GM19351 (cell line): ENCODE measurements at regions not wholly inside any gene's neighbourhood (a gene's known extent, or its start where the extent isn't known, plus 50 kb on each side); places are given as distances from the start of the nearest gene placed in this dataset.

ENCODE experiments used
- ATAC-seq: cut with Tn5 transposase; IDR thresholded peaks from one replicate; pipeline ENCODE4 v1.9.1; 2021; ENCODE audit warnings: mild to moderate bottlenecking, moderate library complexity; ENCODE audit not compliant: unreplicated experiment

DNA sequence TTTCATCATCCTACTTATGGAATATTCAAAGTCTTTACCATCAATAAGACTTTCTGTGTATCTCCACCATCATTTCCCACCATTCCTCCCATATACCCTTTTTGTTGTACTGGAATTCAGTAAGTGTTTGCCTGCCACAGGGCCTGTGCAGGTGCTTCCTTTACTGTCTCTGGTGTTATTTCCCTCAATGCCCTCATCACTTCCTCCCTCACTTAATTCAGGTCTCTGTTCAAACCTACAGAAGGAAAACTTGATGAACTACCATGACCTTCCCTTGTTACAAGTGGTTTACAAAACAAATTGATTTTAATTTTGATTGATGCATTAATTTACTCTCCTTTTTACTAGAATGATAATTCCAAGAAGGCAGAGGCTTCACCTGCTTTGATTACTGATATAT lies 159.5 kb upstream of the FAT4 start:
- no peak for ATAC-seq

DNA sequence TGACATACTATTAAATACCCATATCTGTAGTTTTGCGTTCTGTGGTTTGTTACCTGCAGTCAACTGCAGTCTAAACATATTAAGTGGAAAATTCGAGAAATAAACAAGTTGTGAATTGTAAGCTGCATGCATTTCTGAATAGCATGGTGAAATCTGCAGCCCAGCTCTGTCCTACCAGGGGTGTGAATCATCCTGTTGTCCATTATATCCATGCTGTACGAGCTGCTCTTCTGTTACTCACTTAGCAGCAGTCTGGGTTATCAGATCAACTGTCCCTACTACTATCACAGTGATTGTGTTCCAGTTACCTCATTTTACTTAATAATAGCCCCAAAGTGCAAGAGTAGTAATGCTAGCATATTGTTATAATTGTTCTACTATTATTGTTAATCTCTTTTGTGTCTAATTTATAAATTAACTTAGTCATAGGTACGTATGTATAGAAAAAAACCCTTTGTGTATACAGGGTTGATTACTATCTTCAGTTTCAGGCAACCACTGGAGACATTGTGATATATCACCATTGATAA lies 173.7 kb upstream of the FAT4 start:
- ATAC-seq = no peak

DNA sequence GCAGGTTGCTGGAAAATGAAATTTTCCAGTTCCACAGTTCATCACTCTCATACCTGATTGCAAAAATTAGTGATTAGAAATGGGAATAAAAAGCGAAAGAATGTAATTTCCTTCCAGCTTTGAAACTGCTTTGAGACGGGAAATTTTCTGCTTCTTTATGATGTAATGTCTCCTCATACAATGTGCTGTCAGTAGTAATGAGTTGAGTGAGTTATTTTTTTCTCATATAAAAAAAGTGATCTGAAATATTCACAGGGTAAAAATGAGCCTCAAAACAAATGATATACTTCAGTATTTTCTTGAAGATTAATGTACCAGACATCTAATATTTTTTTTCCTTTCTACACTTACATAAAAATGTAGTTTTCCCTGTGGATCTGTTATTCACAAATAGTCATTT lies 179.1 kb upstream of the FAT4 start:
- no peak for ATAC-seq

DNA sequence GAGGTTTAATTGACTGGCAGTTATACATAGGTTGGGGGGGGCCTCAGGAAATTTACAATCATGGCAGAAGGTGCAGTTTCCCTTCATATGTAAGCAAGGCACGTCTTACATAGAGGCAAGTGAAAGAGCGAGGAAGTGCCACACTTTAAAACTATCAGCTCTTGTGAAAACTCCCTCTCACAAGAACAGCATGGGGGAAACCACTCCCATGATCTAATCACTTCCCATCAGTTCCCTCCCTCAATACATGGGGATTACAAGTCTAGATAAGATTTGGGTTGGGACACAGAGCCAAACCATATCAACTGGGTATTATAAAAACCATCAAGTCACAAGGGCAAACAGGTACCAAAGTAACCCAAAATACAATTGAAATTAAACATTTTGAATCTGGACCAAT lies 182.0 kb upstream of the FAT4 start:
- ATAC-seq = no peak

DNA sequence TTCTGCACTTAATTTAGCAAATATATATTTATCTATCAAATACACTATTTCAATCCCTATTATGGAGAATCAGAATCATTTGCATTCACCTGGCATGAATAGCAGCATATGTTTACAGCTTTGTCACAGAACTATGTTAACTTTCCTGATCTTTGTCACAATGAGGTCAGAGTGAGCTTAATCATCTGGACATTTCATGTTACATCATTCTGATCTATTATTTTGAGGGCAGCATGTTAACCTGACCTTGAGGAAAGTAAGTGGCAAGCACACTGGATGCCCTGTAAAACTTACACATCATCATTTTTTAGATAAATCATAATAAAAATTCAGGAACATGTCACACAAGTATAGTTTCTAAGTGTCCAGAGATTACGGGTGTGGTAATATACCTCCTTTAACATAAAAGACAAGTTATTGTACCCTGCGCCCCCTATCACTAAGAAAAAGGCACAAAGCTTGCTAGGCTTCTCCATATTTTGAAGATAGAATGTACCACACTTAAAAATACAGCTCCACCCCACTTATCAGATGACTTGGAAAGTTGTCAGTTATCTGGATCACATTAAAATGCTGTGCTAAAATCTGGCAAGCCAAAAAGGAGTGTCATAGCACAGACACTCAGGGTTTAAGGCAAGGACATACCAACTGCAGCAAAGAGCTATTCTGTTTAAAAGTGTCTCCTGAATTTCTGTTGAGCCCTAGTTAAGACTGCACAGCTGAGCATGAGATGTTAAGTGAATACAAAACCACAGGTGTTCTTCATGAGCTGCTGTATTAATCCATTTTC lies 182.7 kb upstream of the FAT4 start:
- no peak for ATAC-seq

DNA sequence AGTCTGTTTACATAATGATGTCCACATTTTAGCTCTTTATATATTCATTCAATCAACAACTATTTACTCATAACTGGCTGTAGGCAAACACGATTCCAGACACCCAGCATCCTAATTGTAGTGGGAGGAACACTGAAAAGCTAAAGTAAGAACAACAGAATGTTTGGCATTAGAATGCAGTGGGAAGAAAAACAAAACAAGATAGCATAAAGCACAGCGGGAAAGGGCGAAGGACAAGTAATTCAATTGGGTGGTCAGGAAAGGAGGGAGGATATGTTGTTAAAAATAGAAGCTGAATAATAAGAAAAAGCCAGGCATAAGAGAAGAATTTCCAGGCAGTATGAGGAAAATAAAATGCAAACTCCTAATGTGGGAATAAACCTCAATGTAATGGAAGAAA lies 189.5 kb upstream of the FAT4 start:
- ATAC-seq = no peak

DNA sequence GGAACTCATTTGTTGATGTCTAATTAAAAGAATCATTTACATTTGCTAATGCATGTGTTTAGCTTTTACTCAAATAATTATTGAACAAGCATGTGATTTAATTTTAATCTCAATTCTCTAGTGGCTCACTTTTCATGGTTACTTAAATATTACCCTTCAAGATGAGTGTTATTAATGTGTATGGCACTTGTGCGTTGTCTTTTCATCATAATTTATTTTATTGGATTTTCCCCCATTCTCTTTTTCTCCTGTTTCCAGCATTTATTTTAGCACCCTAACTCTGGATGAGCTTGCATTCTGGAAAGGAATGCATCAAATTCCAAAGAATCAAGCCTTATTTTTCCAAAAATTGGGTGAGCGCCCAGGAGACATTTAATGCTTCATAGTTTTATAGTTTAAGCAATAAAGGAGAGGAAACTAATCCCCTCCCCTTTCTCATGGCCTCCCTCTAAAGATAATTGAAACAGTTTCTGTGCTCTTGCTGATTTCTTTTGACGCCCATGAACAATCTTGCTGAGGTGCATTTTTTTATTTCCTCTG lies 191.1 kb upstream of the FAT4 start:
- no peak for ATAC-seq

DNA sequence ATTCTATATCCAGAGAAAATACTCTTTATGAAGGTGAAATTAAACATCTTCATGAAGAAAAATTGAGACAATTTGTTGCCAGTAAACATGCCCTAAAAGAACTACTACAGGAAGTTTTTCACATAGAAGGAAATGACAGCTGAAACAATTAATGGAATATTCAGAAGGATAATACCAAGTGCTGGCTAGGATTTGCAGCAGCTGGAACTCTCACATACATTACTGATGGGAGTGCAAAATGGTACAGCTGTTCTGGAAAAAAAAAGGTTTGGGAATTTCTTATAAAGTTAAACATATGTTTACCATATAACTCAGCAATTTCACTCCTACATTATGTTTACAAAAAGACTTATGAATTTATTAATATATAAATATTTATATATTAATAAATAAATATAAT lies 193.2 kb upstream of the FAT4 start:
- no peak for ATAC-seq

DNA sequence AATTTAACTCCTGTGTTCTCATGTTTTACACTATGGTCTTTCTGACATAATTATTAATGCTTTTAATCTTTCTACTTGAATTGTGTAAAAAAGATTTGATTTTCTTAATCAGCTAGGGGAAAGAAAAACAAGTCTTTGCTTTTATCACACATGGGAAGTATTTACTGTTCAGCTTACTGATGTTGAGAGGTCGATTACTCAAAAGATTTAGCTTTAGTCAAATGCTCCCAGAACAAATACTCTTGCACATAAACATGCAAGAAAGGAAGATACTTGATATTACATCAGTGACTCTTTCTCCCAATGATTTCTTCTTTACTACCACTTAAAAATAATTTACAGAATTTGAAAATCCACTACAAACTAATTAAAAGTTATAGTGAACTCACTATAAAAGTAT lies 198.3 kb upstream of the FAT4 start:
- no peak for ATAC-seq

DNA sequence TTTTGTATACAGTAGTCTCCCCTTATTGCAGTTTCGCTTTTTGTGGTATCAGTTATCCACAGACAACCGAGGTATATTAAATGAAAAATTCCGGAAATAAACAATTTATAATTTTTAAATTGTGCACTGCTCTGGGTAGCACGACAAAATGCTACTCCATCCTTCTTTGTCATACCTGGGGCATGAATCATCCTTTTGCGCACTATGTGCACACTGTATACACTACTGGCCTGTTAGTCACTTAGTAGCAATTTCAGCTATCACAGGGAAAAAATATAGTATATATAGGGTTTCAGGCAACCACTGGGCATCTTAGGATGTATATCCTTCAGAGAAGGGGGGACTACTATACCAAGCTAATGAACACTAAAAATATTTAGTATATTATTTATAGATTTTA lies 198.8 kb upstream of the FAT4 start:
- no peak for ATAC-seq

DNA sequence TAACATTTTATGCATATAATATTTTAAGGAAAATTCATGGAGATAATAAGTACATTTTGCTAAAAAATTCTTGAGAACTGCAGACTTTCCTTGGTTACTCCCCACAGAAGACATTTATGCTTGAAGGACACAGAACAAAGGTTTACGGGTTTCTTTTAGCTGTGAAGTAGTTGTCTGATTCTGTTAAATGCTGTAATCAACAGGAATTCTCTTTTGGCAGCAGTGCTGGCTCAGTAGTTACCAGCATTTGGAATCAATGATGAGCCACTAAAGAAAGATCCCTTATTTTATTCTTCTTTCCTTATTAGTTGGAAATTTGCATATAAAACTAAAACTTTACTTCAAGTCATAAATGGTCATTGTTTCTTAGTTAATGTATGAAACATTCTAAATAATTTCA lies 199.3 kb upstream of the FAT4 start:
- no peak for ATAC-seq

DNA sequence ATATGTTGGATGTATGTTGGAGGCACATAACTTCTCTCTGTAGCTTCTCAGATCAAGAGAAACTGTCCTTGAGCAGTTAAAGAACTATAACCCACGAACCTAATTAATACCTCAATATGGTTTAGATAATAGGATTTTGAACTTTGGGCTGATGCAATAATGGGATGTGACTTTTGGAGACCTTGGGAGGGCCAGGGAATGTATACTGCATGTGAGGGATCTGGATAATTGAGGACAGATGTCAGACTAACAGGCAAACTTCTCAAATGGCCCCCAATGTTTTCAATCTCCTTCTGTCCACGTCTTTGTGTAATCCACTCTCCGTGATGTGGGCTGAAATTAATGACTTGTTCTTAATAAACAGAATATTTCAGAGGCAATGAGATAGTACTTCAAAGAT lies 202.2 kb upstream of the FAT4 start:
- ATAC-seq = no peak

DNA sequence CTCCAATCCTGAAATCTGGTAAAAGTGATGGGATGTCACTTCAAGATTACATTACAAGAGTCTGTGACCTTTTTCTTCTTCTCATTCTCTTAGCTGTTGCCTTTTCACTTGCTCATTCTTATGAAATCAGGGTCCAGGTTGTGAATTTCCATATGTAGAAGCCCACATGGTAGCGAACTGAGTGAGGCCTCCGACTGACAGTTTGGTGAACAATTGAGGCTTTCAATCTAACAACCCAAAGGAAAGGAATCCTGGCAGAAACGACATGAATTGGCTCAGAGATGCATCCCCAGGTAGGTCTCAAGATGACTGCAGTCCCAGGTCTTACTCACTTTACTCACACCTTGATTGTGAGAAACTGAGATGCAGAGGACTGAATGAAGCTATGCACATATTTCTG lies 203.4 kb upstream of the FAT4 start:
- no peak for ATAC-seq

DNA sequence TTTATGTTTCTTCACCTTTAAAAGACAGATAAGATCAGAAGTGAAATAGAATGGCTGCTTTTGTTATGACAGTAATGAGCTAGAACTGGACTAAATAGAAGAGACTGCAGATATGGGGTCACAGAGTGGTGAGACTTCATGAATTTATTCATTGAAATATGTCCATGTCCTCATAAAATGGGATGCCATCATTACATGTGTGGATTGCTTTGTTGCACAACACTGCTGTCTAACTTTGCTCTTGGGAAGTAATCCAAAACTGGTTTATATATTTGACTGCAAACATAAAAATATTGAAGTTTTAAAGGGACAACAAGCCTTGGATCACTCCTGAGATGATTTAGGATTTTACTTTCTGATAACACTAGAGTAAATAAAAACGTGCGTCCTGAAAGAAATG lies 209.2 kb upstream of the FAT4 start:
- ATAC-seq = no peak

DNA sequence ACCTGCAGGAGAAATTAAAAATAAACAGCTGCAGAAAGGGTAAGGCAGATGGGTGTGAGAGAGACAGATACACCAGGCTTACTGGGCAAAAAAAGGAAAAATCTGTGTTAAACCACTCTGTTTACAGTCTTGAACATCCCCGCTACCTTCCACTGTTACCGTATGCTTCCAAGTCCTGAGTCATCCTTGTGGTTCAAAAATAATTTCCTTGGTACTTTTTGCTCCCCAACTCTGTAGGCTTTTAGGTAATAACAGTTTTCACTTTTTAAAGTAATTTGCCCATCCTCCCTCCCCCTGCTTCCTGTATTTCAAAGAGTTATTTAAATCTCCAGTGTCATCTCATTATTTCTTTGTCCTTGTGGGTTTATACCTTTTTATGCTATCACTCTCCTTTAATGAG lies 210.1 kb upstream of the FAT4 start:
- ATAC-seq = no peak

DNA sequence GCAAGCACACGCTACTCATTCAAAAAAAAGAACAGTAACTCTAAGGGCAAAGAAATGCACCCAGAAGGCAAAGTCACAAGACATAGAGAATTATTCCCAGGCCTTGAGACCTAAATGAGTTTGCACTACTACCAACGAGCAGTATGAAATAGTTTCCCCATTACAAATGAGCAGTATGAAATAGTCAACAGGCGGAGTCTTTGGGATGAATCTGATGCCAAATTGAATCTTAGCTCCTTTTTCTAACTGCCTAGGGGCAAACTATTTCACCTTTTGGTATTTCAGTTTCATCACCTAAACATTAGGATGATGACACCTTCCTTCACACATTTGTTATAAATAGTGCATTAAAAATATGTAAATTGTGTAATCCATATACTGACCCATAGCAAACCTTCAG lies 213.0 kb upstream of the FAT4 start:
- ATAC-seq = no peak

DNA sequence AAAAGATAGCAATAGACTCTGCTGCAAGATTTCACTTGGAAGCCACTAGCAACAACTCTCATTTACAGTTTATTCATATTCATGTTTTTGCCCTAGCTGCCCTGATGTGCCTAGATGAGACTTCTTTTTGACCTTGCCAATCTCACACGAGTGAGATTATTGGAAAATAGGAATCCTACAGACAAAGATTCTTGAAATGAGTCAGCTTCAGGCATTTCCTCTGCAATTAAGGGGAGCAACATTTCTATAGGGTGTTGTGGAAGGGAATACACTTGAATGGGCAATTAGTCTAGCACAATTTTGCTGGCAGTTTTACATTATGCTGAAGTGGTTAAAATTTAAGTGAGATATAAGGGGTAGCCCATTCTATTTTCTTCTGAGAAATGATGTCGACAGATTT lies 217.0 kb upstream of the FAT4 start:
- ATAC-seq = no peak

DNA sequence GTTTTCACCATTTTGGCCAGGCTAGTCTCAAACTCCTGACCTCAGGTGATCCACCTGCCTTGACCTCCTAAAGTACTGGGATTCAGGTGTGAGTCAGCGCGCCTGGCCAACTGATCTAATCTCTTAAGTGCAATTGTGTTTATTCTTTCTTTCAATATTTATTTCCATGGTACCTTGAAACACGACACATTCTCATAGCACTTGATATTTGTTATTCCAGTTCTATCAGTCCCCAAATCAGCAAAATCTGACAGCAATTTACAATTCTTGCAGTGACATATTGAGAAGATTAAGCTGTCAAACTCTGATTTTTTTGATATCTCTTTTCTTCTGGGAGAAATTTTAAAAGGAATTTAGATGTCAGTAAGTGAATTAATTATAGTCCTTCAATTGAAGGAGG lies 218.1 kb upstream of the FAT4 start:
- no peak for ATAC-seq

DNA sequence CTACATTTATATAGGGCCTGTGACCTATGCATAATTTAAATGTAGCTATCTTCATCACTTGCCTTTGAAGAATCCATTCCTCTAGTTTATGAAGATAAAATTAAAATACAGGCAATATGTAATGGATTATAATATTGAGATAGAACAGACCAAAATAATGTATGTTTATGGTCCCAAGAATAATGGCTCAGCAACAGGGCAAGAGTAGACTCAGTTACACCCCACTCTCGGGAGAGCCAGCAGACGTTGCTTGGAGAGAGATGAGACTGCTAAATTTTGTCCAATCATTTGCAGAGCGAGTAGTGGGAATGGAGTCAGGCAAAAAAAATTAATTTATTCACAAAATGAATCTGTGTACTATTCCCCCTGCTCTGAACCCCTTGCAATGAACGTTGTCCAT lies 223.2 kb upstream of the FAT4 start:
- no peak for ATAC-seq

DNA sequence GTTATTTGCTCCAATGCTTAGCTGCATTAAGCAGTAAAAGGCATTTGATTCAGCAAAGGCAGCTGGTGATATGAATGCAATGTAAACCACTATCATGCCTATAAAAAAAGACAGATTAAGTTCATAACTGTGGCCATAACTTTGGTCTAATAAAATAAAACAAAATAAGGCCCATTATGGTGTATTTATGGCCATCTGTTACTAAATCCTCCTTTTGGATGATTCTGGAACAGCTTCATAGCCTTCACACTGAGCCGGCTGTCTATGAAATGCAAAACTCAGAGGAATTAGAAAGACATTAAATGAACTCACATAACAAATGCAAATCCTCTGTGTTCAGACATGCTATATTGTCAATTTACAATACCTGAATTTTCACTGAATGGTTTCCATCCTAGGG lies 223.7 kb upstream of the FAT4 start:
- no peak for ATAC-seq

DNA sequence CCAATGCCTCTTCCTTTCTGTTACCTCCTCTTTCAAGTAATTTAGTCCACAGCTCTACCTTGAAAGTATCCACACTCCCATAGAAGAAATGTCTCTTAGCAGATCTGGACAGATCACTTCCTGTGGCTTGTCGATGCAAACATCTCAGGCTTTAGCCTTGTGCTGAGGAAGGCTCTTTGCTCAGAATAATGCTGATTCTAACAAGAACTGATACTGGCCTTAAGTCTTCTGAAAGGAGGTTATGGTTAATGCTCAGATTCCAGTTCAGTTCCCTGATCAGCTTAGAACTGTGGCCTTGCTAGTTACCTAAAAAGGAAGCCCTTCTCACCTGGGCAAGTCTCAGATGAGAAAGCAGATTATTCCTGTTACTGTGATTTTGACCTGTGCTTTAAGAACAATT lies 230.1 kb upstream of the FAT4 start:
- no peak for ATAC-seq

DNA sequence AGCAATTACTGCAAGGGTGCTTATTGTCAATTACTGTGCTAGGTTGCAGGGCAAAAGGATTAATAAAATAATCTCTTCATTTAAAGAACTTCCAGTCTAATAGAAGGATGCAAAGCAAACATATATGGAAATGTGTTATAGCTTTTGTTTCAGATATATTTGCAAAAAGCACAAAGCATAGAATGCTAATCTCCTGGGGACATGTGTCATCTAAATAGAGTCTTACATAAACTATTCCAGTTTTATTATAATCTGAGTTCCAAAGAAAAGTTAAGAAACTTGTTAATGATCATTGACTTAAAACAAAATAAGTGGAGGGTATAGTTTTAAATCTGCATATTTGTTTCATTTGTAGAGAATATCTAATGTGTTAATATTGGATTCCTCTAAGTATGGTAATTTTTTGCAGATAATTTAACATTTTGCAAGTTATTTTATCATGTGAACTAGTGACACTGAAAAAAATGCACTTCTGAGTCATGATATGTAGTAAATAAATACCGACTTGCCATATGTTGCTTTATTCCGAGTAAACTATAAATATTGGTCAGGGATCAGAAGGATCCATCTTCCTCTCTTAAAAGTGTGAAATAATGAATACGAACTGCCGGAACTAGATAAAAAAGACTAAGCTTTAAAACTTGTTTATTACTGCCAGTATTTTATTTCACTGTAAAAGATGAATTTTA lies 231.9 kb upstream of the FAT4 start:
- ATAC-seq = no peak
